COLO668 (cell line): ENCODE measurements at regions not wholly inside any gene's neighbourhood (a gene's known extent, or its start where the extent isn't known, plus 50 kb on each side); places are given as distances from the start of the nearest gene placed in this dataset.

ENCODE experiments used
- DNase-seq: peaks from one replicate; lab custom pipeline; 2025; ENCODE audit not compliant: unreplicated experiment; lab: John Stamatoyannopoulos, UW

- peak; percentile 6 for DNase-seq
Measured at GRCh38 chr16:6684076-6684673, 648.5 kb upstream of the RBFOX1 start.

GRCh38 chr16:6682142-6682811, 650.4 kb upstream of the RBFOX1 start:
- DNase-seq, result peak; percentile 3

- DNase-seq, result no peak
Measured at GRCh38 chr16:6678586-6678985, 654.1 kb upstream of the RBFOX1 start.

- no peak for DNase-seq
Measured at GRCh38 chr16:6674071-6674470, 658.6 kb upstream of the RBFOX1 start.

GRCh38 chr16:6672507-6672906, 660.1 kb upstream of the RBFOX1 start:
- DNase-seq, result no peak

DNA sequence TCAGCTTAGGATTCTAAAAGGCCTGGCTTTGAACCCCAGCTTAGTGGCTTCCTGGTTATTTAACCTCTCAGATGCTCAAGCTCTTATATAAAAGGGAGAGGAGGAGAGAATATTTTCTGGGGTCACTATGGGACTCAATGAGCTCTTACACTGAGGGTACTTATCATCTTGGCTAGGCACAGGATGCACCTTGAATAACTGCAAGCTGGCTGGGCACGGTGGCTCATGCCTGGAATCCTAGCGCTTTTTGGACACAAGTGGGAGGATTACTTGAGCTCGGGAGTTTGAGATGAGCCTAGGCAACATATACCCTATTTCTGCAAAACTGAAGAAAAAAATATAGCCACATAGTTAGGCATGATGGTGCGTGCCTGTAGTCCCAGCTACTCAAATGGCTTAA, 665.3 kb upstream of the RBFOX1 start:
- DNase-seq, result no peak

GRCh38 chr16:6665126-6665525, 667.5 kb upstream of the RBFOX1 start:
- no peak for DNase-seq

- no peak for DNase-seq
Measured at GRCh38 chr16:6663668-6664067, 669.0 kb upstream of the RBFOX1 start.

DNA sequence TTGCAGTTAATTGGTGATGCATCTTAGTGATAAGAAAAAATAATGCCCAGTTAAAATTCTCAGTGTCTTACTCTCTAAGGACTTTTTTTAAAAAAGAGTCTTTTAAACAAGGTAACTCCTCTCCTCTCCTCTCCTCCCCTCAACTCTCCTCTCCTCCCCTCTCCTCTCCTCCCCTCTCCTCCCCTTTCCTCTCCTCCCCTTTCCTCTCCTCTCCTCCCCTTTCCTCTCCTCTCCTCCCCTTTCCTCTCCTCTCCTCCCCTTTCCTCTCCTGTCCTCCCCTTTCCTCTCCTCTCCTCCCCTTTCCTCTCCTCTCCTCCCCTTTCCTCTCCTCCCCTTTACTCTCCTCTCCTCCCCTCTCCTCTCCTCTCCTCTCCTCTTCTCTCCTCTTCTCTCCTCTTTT, 675.9 kb upstream of the RBFOX1 start:
- DNase-seq, result no peak

DNA sequence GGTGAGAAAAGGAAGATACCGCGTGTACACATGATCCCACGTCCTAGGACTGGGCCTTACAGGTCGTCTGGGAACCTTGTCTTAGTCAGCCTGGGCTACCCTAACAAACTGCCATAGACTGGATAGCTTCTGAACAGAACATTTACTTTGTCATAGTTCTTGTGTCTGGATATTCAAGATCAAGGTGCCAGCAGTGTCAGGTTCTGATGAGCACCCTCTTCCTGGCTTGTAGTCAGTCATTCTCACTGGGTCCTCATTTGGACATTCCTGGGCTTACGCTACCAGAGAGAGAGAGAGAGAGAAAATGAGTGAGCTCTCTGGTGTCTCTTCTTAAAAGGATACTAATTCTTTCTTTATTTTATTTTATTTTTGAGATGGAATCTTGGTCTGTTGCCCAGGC, 685.8 kb upstream of the RBFOX1 start:
- no peak for DNase-seq

DNA sequence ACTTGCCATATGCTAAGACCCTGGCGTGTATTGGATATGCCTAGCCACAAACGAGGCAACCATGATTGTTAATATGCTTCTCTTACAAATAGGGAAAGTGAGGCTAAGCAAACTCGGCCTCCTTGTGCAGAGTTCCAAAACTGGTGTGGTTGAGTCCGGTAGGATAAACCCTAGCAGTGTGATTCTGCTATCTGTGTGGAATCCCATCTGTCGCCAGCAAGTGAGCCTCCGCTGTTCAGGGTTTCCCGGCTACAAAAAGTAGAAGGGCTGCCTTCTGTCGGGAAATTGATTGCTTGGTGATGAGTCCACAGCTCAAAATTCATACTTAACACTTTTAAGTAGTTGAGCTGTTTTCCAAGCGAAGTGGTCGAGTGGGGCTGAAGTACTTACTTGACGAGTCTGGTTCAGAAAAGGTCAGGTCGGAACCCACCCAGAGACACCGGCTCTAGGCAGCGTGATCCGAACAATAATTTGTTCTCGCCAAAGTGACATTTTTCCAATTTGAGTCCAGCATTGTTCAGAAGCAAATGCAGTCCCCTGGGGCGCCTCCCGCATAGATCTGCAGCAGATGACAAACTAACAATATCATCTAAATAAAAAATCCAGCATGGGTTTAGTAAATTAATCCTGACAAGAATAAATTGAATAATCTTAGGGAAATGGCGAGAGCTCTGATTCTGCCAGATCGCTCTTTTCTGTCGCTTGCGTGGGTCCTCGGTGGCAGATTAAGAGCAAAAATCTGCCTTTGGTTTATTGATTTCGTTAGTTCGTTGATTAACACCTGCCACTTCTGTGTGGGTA, 686.7 kb upstream of the RBFOX1 start:
- DNase-seq, result no peak

DNA sequence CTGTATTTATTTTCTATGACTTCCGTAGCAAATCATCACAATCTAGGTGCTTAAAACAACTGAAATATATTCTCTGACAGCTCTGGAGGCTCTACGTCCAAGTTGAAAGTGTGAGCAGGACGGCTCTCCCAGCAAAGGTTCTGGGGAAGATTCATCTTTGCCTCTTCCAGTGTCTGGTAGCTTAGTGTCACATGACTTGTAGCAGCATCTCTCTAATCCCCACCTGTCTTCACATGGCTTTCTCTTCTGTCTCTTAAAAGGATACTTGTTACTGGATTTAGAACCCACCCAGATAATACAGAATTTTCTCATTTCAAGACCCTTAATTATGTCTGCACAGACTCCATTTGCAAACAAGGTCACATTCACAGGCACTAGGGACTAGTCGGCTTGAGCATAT, 687.7 kb upstream of the RBFOX1 start:
- no peak for DNase-seq

DNA sequence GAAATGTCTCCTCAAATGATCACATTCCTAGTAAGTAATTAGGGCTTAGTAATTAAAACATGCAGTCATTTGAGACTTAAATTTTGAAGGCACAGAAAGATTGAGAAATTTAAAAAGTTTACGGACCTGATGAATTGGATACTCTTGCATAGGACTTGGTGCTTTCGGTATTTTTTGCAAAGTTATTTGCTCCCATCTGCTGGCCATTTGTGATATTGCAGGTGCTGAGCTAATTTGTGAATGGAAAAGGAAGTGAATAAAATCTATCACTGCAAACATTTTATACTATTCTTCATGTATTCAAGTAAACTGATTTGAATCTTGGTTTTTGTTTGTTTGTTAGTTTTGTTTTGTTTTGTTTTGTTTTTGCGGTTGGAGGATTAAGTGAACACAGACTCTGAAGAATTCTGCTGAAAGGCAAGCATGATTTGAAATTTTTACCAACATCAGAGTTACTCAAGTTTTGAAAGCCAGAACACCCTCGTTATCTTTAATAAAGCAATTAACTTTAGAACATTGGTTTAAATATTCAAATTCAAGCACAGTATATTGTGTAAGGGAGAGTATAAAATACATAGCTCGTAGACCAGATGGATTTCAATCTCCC, 689.5 kb upstream of the RBFOX1 start:
- DNase-seq, result peak; percentile 29

- no peak for DNase-seq
Measured at GRCh38 chr16:6642271-6642670, 690.4 kb upstream of the RBFOX1 start.

DNA sequence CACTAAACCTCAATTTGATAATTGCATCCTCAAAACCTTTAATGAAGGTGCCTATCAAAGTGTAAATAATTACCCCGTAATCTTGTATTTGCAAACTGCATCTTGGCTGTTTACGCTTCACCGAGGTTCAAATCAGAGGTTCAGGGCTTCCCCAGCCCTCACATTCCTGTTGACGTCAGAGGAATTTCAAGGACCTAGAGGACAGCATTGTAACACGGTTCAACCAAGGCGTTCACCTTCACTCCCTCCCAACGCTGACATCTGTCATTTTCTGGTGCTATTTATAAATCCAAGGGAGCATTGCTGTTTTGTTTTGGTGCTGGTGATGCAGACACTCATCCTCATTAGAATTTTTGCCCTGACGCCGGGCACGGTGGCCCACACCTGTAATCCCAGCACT, 691.6 kb upstream of the RBFOX1 start:
- no peak for DNase-seq

DNA sequence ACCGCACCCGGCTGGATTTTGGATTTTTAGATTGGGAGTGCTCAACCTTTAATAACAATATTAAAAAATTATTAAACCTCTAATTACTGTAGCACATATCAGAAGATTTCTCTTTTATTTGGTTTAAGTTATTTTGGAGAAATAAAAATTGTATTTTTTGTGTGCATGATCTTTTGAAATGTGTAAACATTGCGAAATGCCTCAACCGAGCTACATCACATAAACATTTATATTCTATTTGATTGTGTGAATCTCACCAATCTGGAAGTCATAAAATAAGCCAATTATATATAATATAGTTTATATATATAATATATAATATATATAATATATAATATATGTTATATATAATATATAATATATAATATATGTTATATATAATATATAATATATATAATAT, 696.2 kb upstream of the RBFOX1 start:
- DNase-seq, result no peak

- no peak for DNase-seq
Measured at GRCh38 chr16:6634151-6634550, 698.5 kb upstream of the RBFOX1 start.

- DNase-seq, result no peak
Measured at GRCh38 chr16:6633456-6633855, 699.2 kb upstream of the RBFOX1 start.

DNA sequence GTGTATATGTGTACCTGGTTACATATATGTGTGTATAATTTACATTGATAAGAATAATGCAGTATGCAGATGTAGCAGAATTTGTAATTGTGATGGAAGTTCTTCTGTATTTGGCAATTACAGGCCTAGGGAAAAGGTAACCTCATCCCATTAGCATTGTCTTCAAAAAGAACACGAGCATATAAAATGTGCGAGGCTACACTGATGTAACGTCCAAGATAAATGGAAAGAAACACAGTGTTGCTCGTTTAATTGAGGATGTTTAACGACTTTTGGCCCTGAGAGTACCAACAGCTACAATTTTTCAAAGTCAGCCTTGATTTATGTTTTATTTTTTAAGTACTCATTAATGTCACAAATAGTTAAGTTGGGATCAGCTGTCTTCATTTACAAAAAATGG, 703.5 kb upstream of the RBFOX1 start:
- no peak for DNase-seq

GRCh38 chr16:6625606-6626005, 707.0 kb upstream of the RBFOX1 start:
- no peak for DNase-seq

- no peak for DNase-seq
Measured at GRCh38 chr16:6618874-6619273, 713.8 kb upstream of the RBFOX1 start.

- DNase-seq, result no peak
Measured at GRCh38 chr16:6616746-6617145, 715.9 kb upstream of the RBFOX1 start.
